ENCODE measurements at regions not wholly inside any gene's neighbourhood (a gene's known extent, or its start where the extent isn't known, plus 50 kb on each side); places are given as distances from the start of the nearest gene placed in this dataset.

GRCh38 chr6:22784601-22785410, 215.4 kb downstream of the HDGFL1 start:
- H3K27ac ChIP-seq (ENCODE audit: extremely low read depth, low read depth, low read length): no peak overlapping the region
- TF ChIP-seq KLF10 (tag by site-specific recombination; IDR thresholded peaks at IDR 0.05): no peak
- no peak for TF ChIP-seq ZNF423 (tag by site-specific recombination; IDR thresholded peaks at IDR 0.05)
- no peak for TF ChIP-seq ZNF350 (tag by site-specific recombination; IDR thresholded peaks at IDR 0.05)
- no peak for TF ChIP-seq OSR2 (tag by site-specific recombination; IDR thresholded peaks at IDR 0.05)
- no peak for TF ChIP-seq FEZF1 (tag by site-specific recombination; IDR thresholded peaks at IDR 0.05)
- no peak for TF ChIP-seq TRIM28 (IDR thresholded peaks at IDR 0.05; ENCODE audit: borderline replicate concordance, low read length)
- TF ChIP-seq GLIS2 (tag by site-specific recombination; IDR thresholded peaks at IDR 0.05): no peak
- no peak for TF ChIP-seq RBAK (tag by site-specific recombination; IDR thresholded peaks at IDR 0.05)
- TF ChIP-seq, protein P1, sequence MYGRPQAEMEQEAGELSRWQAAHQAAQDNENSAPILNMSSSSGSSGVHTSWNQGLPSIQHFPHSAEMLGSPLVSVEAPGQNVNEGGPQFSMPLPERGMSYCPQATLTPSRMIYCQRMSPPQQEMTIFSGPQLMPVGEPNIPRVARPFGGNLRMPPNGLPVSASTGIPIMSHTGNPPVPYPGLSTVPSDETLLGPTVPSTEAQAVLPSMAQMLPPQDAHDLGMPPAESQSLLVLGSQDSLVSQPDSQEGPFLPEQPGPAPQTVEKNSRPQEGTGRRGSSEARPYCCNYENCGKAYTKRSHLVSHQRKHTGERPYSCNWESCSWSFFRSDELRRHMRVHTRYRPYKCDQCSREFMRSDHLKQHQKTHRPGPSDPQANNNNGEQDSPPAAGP (tag by site-specific recombination; IDR thresholded peaks at IDR 0.05): no peak
- no peak for TF ChIP-seq PBX3 (CRISPR knock-in tag; IDR thresholded peaks at IDR 0.05)
- CTCF ChIA-PET: interaction anchor here (0.6 to 0.7 kb wide), 4 partner anchors 25 to 327 kb away, joined by 3 to 4 read pairs (median 4); no protein-coding TSS in a partner anchor

GRCh38 chr6:22788038-22788437, 218.7 kb downstream of the HDGFL1 start:
- ChIA-PET CTCF (interaction anchor here (0.9 kb wide), 1 partner anchor 118 kb away, joined by 5 read pairs; no protein-coding TSS in a partner anchor), POLR2A (no interaction called here)
- Histone ChIP-seq H3K4me1 (ENCODE audit: control insufficient read depth, insufficient read depth, low read length) (no peaks in the 10 kb centered on the region), H3K4me3 (ENCODE audit: low read depth, low read length) (no peak overlapping the region), H3K36me3 (ENCODE audit: control insufficient read depth in 2 of 2, insufficient read depth in 1 of 2, low read length in 2 of 2) (no peaks in the 10 kb centered on the region), H3K27ac (ENCODE audit: extremely low read depth, low read depth, low read length) (no peak overlapping the region), H3K9me3 (ENCODE audit: control insufficient read depth, insufficient read depth, low read depth, low read length) (no peaks in the 10 kb centered on the region)
- TF ChIP-seq ZNF426 (tag by site-specific recombination; IDR thresholded peaks at IDR 0.05) (no peak), ZNF133 (tag by site-specific recombination; IDR thresholded peaks at IDR 0.05) (no peak), SP2 (tag by site-specific recombination; IDR thresholded peaks at IDR 0.05) (no peak), ZSCAN23 (tag by site-specific recombination; IDR thresholded peaks at IDR 0.05) (no peak), ZNF140 (tag by site-specific recombination; IDR thresholded peaks at IDR 0.05) (no peak)

More at GRCh38 chr6:22784601-22785410, 215.4 kb downstream of the HDGFL1 start:
- H3K4me3 ChIP-seq (ENCODE audit: low read depth, low read length): no peak overlapping the region
- POLR2A ChIA-PET: no interaction called here
- no peaks in the 10 kb centered on the region for H3K9me3 ChIP-seq (ENCODE audit: control insufficient read depth, insufficient read depth, low read depth, low read length)
- no peaks in the 10 kb centered on the region for H3K36me3 ChIP-seq (ENCODE audit: control insufficient read depth in 2 of 2, insufficient read depth in 1 of 2, low read length in 2 of 2)
- no peaks in the 10 kb centered on the region for H3K4me1 ChIP-seq (ENCODE audit: control insufficient read depth, insufficient read depth, low read length)

DNA sequence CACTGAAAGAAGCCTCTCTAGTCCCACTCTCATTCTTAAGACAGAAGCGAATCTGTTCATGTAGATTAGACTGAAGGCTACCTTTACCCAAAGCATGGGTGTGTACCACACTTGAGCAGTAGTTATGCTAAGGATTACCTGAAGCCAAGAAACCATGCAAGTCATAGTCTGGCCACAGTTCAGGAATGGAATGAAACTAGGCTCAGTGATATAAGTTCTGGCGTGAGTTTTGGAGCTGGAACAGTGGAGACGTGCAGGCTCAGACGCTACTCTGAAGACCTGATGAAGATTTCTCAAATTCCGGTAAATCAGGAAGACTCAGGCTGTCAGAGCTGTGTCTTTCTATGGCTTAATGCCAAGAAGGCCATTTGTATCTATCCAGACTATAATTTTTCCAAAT, 219.9 kb downstream of the HDGFL1 start:
- Histone ChIP-seq H3K36me3 (ENCODE audit: control insufficient read depth in 2 of 2, insufficient read depth in 1 of 2, low read length in 2 of 2) (no peaks in the 10 kb centered on the region), H3K4me1 (ENCODE audit: control insufficient read depth, insufficient read depth, low read length) (no peaks in the 10 kb centered on the region), H3K9me3 (ENCODE audit: control insufficient read depth, insufficient read depth, low read depth, low read length) (no peaks in the 10 kb centered on the region), H3K27ac (ENCODE audit: extremely low read depth, low read depth, low read length) (no peak overlapping the region), H3K4me3 (ENCODE audit: low read depth, low read length) (no peak overlapping the region)
- CTCF ChIA-PET: interaction anchor here (0.9 kb wide), 1 partner anchor 9 kb away, joined by 5 read pairs; no protein-coding TSS in a partner anchor
- TF ChIP-seq ZNF391 (tag by site-specific recombination; IDR thresholded peaks at IDR 0.05; ENCODE audit: borderline replicate concordance, low read depth): no peak
- TF ChIP-seq, protein P2, sequence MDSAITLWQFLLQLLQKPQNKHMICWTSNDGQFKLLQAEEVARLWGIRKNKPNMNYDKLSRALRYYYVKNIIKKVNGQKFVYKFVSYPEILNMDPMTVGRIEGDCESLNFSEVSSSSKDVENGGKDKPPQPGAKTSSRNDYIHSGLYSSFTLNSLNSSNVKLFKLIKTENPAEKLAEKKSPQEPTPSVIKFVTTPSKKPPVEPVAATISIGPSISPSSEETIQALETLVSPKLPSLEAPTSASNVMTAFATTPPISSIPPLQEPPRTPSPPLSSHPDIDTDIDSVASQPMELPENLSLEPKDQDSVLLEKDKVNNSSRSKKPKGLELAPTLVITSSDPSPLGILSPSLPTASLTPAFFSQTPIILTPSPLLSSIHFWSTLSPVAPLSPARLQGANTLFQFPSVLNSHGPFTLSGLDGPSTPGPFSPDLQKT (IDR thresholded peaks at IDR 0.05; ENCODE audit: borderline replicate concordance, low read depth, low read length): no peak
- no peak for TF ChIP-seq ZNF580 (tag by site-specific recombination; IDR thresholded peaks at IDR 0.05)
- no peak for TF ChIP-seq ZNF155 (tag by site-specific recombination; IDR thresholded peaks at IDR 0.05)
- no peak for TF ChIP-seq ZNF792 (tag by site-specific recombination; IDR thresholded peaks at IDR 0.05)
- no peak for TF ChIP-seq KLF16 (tag by site-specific recombination; IDR thresholded peaks at IDR 0.05)
- no peak for TF ChIP-seq RBAK (tag by site-specific recombination; IDR thresholded peaks at IDR 0.05)
- TF ChIP-seq, protein P3, sequence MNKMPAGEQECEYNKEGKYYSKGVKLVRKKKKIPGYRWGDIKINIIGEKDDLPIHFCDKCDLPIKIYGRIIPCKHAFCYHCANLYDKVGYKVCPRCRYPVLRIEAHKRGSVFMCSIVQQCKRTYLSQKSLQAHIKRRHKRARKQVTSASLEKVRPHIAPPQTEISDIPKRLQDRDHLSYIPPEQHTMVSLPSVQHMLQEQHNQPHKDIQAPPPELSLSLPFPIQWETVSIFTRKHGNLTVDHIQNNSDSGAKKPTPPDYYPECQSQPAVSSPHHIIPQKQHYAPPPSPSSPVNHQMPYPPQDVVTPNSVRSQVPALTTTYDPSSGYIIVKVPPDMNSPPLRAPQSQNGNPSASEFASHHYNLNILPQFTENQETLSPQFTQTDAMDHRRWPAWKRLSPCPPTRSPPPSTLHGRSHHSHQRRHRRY (tag by site-specific recombination; IDR thresholded peaks at IDR 0.05): no peak
- POLR2A ChIA-PET: no interaction called here
